AML-193 (cell line): ENCODE measurements at regions not wholly inside any gene's neighbourhood (a gene's known extent, or its start where the extent isn't known, plus 50 kb on each side); places are given as distances from the start of the nearest gene placed in this dataset.

Experiments
- DNase-seq, 2 experiments: peaks; one replicate each; lab custom pipeline; 2025; lab: John Stamatoyannopoulos, UW

DNA sequence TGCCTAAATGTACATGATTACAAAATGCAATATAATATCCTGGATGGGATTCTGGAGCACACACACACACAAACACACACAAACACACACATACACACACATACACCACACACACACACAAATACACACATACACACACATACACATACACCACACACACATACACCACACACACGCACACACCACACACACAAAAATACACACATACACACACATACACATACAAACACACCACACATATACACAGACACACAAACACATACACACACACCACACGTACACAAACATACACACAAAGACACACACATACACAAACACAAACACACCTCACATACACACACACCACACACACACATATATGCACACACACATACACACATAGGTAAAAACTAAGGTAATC is 134.6 kb upstream of the SYNDIG1 start:
- DNase-seq, result no peak

GRCh38 chr20:24332956-24333355 is 136.5 kb upstream of the SYNDIG1 start:
- no peak for DNase-seq

DNA sequence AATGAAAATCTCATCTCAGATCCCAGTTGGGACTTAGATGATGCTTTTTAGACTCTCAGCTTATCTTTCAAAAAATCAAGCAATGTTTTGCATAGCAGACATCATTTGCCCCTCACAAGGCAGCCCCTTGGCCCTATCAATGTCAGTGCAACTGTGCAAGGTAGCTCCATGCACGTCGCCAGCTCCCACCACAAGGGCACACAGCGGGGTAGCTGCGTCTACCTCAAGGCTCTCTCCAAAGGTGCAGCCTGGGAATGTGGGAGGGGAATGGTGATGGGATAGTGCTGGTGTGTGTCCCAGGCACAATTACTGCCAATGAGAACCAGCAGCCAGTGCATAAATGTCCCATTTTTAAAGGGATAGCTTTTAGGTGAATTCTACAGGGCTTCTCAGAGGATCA is 137.5 kb upstream of the SYNDIG1 start:
- DNase-seq, result no peak

DNA sequence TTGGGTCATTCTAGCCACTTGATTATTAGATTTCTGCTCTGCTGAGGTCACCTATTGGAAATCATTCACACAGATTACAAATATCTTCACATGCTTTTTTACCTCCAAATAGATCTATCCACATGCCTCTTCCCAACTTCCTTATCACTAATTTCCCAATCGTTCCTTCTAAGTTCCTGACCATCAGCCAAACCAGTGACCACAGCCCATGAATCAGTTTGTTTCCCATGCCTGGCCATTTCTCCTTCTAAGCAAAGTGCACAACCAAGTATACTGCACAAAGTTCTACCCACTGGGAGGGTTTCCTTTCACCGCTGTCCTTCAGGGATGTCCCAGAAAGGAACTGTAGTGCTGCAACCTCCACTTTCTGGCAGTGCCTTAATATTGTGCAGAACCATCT is 140.5 kb upstream of the SYNDIG1 start:
- no peak for DNase-seq

GRCh38 chr20:24321973-24322372 is 147.5 kb upstream of the SYNDIG1 start:
- DNase-seq, result no peak

GRCh38 chr20:24318569-24319352 is 150.7 kb upstream of the SYNDIG1 start:
- no peak for DNase-seq

DNA sequence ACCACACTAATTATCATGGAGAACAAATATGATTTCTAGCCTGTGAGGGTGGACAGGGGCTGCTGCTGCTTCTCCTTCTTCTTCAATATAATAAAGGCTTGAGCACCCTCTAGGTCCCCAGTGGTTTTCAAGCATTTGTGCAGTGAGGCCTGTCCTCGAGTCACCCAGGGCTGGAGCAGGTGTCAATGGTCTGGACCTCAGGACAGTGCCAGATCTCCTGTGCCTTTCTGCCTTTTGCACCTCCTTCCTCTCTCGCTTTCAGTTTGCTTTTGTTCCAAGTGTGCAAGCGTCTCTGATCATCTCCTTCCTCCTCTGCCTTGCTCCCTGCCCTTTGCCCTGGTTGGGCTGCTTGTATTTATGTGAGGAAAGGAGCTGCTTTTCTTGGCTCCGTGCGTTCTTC is 152.2 kb upstream of the SYNDIG1 start:
- no peak for DNase-seq

DNA sequence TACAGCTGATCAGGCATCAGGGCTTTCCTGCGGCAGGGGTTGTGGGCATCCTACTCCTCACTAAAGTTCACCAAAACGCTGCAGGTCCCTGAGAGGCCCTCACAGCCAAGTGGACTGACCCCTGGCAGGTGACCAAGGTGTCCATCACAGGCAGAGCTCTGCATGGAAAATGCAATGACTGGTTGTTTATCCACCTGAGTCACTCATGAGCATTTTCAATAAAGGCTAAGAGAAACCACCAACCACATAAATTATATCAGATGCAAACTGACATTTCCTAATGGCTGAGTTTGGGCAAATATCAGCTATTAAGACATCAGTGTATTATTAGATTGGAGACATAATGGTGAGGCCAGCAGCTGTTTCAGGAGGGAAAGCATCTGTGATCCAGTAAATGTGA is 152.7 kb upstream of the SYNDIG1 start:
- DNase-seq, result no peak

- no peak for DNase-seq
Observed at GRCh38 chr20:24314053-24314452, 155.4 kb upstream of the SYNDIG1 start.

DNA sequence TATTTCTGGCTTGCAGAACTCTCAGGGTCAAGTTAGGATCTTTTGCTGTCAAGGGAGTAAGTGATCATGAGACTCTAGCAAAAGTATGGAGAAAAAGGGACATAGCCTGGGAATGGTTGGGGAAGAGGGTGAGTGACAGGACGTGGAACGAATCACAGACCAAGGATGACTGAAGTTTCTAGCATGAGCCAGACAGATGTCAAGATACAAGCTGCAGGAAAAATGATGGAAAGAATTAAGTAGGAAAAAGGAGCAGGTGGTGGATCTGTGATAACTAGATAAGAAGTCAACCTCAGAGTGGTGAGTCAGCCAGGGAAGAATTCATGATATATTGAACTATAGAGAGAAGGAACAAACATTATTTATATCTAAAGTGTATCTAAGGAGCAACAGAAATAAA is 159.8 kb upstream of the SYNDIG1 start:
- no peak for DNase-seq

DNA sequence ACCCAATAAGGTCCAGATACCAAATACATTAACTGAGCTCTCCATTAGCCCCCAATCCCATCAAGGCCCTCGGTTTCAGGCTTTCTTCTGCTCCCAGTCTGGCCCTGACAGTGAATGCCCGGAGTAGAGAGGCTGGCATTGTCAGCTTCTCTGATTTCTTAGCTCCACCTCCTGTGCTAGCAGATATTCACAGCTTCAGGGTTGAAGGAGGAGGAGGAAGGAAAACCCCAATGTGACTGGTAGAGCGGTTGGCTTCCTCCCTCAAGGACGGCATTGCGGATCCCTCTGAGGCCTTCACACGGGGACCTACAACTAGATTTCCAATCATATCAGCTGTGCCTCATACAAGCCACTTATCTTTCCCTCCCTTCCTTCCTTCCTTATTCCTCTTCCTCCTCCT is 164.1 kb upstream of the SYNDIG1 start:
- no peak for DNase-seq

- no peak for DNase-seq
Observed at GRCh38 chr20:24304291-24304690, 165.1 kb upstream of the SYNDIG1 start.

- peak in 1 of 2 experiments; percentile 2 for DNase-seq
Observed at GRCh38 chr20:24303393-24304170, 165.8 kb upstream of the SYNDIG1 start.

DNA sequence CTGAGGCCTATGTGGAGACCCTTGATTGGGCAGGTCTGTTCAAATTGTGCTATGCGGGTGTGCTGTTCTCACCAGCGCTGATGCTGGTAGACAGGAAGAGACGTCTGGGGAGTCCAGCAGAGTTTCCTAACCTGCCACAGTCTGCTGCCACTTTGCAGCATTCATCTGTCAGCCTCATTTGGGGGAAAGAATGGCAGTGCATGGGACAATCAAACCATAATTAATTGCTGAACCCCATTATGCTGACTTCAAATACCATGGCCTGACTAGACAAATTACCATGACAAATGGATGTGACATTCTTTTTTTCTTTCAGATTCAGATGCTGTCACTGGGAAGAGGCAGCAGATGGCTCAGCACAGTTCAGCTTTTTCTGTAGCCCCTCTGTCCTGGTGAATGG is 171.4 kb upstream of the SYNDIG1 start:
- no peak for DNase-seq

GRCh38 chr20:24296477-24297261 is 172.8 kb upstream of the SYNDIG1 start:
- DNase-seq, result no peak

DNA sequence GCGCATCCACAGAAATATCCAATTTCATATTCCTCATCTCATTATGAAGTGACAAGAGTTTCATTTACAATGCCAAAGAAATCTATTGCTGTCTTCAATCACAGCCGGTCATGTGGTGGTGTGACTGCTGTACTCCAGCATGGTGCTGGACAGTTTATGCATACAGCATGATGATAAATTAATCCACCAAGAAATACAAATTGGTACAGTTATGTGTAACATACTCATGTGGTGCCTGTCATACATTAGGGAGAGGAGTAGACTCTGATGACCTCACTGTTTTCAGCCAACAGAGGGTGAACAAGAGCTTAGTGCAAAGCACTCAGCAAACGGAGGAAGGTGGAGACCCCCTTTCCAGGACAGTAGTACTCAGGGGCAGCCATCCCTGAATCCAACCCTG is 178.4 kb upstream of the SYNDIG1 start:
- no peak for DNase-seq

DNA sequence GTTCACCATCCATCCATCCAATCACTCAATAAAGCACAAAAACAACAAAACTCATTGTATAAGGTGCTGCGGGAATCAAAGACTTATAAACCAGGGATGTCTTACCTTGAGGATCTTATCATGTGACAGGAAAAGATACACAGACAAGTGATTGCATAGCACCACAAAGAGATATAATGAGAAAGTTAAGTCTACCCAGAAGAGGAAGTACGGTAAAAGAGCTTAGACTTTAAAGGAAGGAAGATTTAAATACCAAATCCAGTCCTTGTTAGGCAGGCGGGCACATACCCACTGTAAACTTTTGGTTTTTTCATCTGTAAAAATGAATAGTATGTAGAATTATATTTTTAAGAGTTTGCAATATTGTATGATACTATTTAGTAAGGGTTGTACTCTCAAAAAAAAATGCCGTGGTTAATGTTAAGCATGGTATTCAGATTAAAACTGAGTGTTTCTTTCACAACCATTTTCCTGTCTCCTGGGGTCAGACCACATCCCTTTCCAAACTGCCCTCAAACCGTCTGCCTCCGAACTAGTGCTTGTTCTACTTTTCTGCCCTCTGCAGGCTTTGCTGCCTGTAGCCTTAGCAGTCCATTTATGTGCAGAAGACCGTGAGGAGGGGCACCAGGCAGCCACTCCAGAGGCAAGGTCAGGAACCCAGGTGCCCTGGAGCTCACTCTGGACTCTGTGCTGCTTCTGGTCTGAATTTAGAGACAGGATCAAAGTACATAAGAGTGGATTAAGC is 179.5 kb upstream of the SYNDIG1 start:
- peak; percentile 68 to 76 for DNase-seq

- DNase-seq, result no peak
Observed at GRCh38 chr20:24283186-24283585, 186.2 kb upstream of the SYNDIG1 start.

DNA sequence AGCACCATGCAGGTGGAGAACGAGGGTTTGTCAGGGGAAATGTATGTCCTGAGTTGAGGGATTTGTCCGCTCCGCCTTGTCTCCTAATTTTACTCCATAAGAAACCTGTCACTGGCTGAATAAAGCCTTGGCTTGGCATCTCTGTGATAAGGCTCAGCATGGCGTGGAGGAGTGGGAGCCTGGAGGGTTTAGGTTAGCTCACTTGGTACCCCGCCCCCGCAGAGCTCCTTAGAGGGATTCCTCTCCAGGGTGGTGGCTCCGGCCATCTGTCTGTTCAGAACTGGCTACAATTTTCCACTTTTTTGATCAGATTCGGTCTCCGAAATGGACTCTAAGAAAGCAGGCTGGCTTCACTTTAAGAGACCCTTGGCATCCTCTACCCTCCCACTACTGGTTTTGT is 192.2 kb upstream of the SYNDIG1 start:
- DNase-seq, result no peak

DNA sequence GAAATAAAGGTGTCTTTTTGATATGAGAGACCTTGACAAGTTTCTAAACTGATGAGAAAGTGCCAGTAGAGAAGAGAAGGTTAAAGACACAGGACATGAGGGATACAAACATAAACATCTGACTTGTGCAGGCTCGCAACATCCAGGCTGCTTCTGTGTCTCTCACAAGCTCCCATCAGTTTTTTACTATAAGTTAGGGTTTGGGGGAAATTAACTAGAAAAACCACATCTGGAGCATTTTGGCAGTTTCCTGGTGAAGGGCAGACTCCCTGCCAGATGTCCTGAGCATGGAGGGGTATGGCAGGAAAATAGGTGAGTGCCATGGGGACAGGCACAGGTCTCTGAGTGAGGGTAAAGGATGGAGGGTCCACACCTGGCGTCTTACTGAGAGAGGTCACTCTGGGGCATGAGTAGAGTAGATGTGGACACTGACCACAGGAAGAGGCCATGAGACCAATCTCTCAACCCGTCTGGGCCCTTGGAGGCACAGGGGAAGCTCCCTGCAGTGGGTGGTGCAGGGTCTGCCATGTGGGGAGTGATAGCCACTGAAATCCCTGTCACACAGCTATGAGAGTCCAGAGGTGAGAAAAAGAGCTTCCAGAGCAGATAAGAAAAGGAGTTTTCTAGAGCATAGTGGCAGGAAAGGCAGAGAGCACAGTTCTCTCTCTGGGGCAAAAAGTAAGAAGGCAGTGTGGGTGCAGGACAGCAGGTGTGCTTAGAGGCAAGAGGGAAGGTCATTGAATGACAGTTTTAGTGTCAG is 193.3 kb upstream of the SYNDIG1 start:
- DNase-seq, result no peak

DNA sequence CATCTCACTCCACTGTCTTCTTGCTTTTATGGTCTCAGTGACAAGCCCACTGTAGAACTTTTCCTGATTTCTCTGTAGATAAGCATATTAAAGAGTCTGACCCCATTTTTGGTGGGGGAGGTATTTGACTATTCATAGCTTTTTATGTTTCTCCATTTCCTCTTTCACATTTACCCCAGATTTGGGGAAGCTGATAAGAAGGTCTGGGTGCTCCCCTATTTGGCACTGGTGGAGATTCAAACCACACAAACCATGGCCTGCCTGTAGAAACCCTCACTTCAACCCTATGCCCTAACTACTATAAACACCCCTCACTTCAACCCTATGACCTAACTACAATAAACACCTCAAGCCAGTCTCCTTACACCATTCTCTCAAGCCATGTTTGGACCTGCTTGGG is 196.2 kb upstream of the SYNDIG1 start:
- DNase-seq, result no peak
